SKM-1 (cell line): ENCODE measurements at regions not wholly inside any gene's neighbourhood (a gene's known extent, or its start where the extent isn't known, plus 50 kb on each side); places are given as distances from the start of the nearest gene placed in this dataset.
"Not testable (repeated sequence)": the region's sequence is repeated elsewhere in the genome, so short reads cannot be mapped to it uniquely, and the experiment has no call there.

Experiments used
- DNase-seq: peaks from one replicate; lab custom pipeline; 2025; ENCODE audit not compliant: unreplicated experiment; lab: John Stamatoyannopoulos, UW

- DNase-seq: no peak
Observed at GRCh38 chr3:34419801-34420200, 621.4 kb downstream of the PDCD6IP start.

GRCh38 chr3:34421762-34422161 is 623.3 kb downstream of the PDCD6IP start:
- no peak for DNase-seq

- DNase-seq: no peak
Observed at GRCh38 chr3:34439796-34440195, 641.4 kb downstream of the PDCD6IP start.

DNA sequence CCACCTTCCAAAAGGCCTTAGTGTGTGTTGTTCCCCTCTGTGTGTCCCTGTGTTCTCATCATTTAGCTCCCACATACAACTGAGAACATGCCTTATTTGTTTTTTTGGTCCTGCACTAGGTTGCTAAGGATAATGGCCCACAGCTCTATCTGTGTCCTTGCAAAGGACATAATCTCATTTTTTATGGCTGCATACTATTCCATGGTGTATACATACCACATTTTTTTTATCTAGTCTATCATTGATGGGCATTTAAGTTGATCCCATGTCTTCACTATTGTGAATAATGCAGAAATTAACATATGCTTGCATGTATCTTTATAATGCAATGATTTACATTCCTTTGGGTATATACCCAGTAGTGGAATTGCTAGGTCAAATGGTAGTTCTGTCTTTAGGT is 645.7 kb downstream of the PDCD6IP start:
- no peak for DNase-seq

- no peak for DNase-seq
Observed at GRCh38 chr3:34449305-34449704, 650.9 kb downstream of the PDCD6IP start.

GRCh38 chr3:34463414-34463813 is 665.0 kb downstream of the PDCD6IP start:
- DNase-seq: no peak

DNA sequence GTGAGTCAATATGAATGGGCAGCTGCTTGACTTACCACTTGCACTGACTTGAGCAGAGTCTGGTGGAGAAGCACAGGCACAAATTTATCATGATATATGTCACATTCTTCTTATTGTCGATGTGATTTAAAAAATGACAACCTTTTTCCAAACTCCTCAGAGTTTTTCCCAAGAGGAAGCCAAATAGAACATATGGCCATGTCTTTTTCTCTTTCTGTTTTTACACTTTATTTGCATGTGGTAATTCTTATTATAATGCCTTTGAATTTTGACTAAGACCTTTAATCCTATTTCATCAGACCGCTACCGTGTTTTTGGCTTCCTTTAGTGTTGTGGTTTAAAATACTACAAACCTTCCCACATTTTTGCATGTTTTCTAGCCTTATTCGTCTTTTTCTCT is 666.2 kb downstream of the PDCD6IP start:
- no peak for DNase-seq

GRCh38 chr3:34475851-34476250 is 677.4 kb downstream of the PDCD6IP start:
- DNase-seq: no peak

- no peak for DNase-seq
Observed at GRCh38 chr3:34483311-34483887, 685.0 kb downstream of the PDCD6IP start.

DNA sequence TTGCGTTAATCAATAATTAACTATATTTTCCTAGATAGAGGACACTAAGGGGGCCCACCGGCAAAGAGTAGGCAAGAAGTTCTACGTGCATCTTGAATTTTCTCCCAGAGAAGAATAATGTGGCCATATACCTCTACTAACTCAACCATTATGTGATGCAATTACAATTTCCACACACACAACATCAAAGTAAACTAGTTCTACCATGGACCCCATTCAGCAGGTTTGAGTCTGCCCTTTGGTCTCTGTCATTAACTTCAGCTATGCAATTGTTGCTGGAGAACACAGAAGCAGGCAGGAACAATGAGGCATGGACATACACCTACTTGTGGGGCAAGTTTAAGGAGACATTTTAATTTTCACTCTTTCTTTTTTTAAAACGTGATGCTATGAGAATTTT is 705.9 kb downstream of the PDCD6IP start:
- no peak for DNase-seq

- DNase-seq: no peak
Observed at GRCh38 chr3:34504775-34505174, 706.3 kb downstream of the PDCD6IP start.

GRCh38 chr3:34508732-34509131 is 710.3 kb downstream of the PDCD6IP start:
- DNase-seq: no peak

GRCh38 chr3:34511891-34512290 is 713.5 kb downstream of the PDCD6IP start:
- DNase-seq: no peak

- not testable (repeated sequence) for DNase-seq
Observed at GRCh38 chr3:34519008-34519407, 720.6 kb downstream of the PDCD6IP start.

GRCh38 chr3:34531156-34531555 is 732.7 kb downstream of the PDCD6IP start:
- no peak for DNase-seq

GRCh38 chr3:34533451-34533850 is 735.0 kb downstream of the PDCD6IP start:
- DNase-seq: no peak

GRCh38 chr3:34534013-34534412 is 735.6 kb downstream of the PDCD6IP start:
- no peak for DNase-seq

DNA sequence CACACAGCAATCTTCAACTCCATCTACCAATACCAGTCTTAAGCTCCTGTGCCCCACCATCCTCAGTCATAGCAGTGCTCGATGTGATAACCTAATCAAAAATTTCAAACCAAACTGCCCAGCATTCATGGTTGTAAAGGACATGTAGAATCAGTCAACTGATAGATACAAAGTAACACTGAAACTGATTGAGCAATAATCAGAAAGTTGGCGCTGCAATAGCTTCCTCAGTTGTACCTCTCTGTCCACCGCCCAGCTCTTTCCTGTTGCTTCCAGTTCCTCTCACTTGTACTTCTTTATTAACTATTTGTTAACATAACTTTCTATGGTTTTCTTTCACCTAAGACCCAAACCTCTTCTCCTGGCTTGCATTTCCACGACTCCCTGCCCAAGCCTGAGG is 745.7 kb downstream of the PDCD6IP start:
- no peak for DNase-seq

DNA sequence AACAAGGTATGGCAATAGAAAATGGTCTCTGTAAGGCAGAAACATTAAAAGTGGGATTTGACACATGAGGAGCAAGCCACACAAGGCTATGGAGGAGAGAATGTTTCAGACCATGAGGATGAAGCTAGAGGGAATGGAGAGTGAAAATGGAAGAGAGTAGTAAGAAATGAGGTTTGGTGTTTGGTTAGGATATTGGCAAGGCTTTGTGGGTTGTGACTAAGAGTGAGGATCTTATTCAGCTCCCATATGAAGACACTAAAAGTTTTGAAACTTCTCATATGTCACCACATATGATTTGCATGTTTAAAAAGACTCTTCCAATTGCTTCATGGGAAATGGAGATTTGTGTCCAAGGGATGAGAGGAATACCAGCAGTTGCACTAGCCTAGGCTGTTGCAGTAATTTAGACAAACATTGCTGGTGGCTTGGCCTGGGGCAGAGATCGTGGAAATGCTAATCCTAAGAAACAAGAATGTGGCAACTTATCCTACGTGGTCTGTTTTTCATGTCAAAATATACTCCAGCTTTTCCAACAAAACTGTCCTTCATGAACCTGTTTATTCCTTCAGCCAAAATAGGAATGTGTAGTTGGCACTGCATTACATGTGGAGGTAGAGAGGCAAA is 749.0 kb downstream of the PDCD6IP start:
- no peak for DNase-seq

DNA sequence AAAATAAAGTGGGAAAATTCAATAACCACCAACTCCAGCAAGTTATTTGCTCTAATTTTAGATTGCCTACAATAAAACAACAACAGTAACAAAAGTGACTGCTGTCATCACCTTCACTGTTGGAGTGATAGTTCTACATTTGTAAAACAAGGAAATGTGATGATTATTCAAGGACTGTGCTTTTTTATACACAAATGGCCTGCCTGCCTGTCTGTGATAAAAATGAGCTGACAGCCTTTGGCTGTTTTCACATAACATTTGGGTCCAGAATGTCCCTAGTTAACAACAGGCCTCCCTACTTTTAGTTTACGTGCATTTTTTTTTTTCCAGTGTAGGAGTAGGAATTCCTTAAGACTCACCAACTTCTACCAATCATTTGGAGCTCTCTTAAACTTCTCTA is 768.8 kb downstream of the PDCD6IP start:
- DNase-seq: no peak

- DNase-seq: no peak
Observed at GRCh38 chr3:34568766-34569165, 770.3 kb downstream of the PDCD6IP start.

GRCh38 chr3:34569437-34569836 is 771.0 kb downstream of the PDCD6IP start:
- no peak for DNase-seq
